ENCODE measurements at regions not wholly inside any gene's neighbourhood (a gene's known extent, or its start where the extent isn't known, plus 50 kb on each side); places are given as distances from the start of the nearest gene placed in this dataset.

GRCh38 chr9:22265534-22265933, 181.1 kb upstream of the DMRTA1 start:
- Histone ChIP-seq H3K27me3 (ENCODE audit: control insufficient read depth in 5 of 5, insufficient read depth in 4 of 5, low read length in 5 of 5) (peaks cover 0 to 2% (median 0%) of the 10 kb centered on the region in 5 donors), H3K9me3 (ENCODE audit: control insufficient read depth in 5 of 5, low read length in 5 of 5) (peaks cover 3 to 12% (median 7%) of the 10 kb centered on the region in 5 donors)

GRCh38 chr9:22274477-22274876, 172.1 kb upstream of the DMRTA1 start:
- no peaks in the 10 kb centered on the region for H3K36me3 ChIP-seq (ENCODE audit: control insufficient read depth in 5 of 5, insufficient read depth in 5 of 5, low read length in 5 of 5)
- no peak overlapping the region for H3K27ac ChIP-seq (ENCODE audit: low read depth, low read length)
- H3K9me3 ChIP-seq (ENCODE audit: control insufficient read depth in 5 of 5, low read length in 5 of 5): peaks cover 0 to 3% (median 0%) of the 10 kb centered on the region in 5 donors
- no peaks in the 10 kb centered on the region for H3K4me1 ChIP-seq (ENCODE audit: control insufficient read depth in 5 of 5, insufficient read depth in 5 of 5, low read length in 5 of 5)
- peaks cover 0 to under 1% (median 0%) of the 10 kb centered on the region in 5 donors for H3K27me3 ChIP-seq (ENCODE audit: control insufficient read depth in 5 of 5, insufficient read depth in 4 of 5, low read length in 5 of 5)
- no peak overlapping the region for H3K4me3 ChIP-seq (ENCODE audit: low read depth in 1 of 5, low read length in 5 of 5)
- H3K9ac ChIP-seq (ENCODE audit: low read length in 5 of 5): no peak overlapping the region

More at GRCh38 chr9:22265534-22265933, 181.1 kb upstream of the DMRTA1 start:
- H3K36me3 ChIP-seq (ENCODE audit: control insufficient read depth in 5 of 5, insufficient read depth in 5 of 5, low read length in 5 of 5): no peaks in the 10 kb centered on the region
- H3K4me3 ChIP-seq (ENCODE audit: low read depth in 1 of 5, low read length in 5 of 5): no peak overlapping the region
- H3K9ac ChIP-seq (ENCODE audit: low read length in 5 of 5): no peak overlapping the region
- H3K4me1 ChIP-seq (ENCODE audit: control insufficient read depth in 5 of 5, insufficient read depth in 5 of 5, low read length in 5 of 5): no peaks in the 10 kb centered on the region
- H3K27ac ChIP-seq (ENCODE audit: low read depth, low read length): no peak overlapping the region

GRCh38 chr9:22278426-22278825, 168.2 kb upstream of the DMRTA1 start:
- Histone ChIP-seq H3K36me3 (ENCODE audit: control insufficient read depth in 5 of 5, insufficient read depth in 5 of 5, low read length in 5 of 5) (no peaks in the 10 kb centered on the region), H3K27me3 (ENCODE audit: control insufficient read depth in 5 of 5, insufficient read depth in 4 of 5, low read length in 5 of 5) (no peaks in the 10 kb centered on the region), H3K4me1 (ENCODE audit: control insufficient read depth in 5 of 5, insufficient read depth in 5 of 5, low read length in 5 of 5) (no peaks in the 10 kb centered on the region), H3K4me3 (ENCODE audit: low read depth in 1 of 5, low read length in 5 of 5) (no peak overlapping the region), H3K27ac (ENCODE audit: low read depth, low read length) (no peak overlapping the region), H3K9me3 (ENCODE audit: control insufficient read depth in 5 of 5, low read length in 5 of 5) (peaks cover 0 to 2% (median 0%) of the 10 kb centered on the region in 5 donors), H3K9ac (ENCODE audit: low read length in 5 of 5) (no peak overlapping the region)

GRCh38 chr9:22279636-22280035, 167.0 kb upstream of the DMRTA1 start:
- H3K9ac ChIP-seq (ENCODE audit: low read length in 5 of 5): no peak overlapping the region
- H3K4me3 ChIP-seq (ENCODE audit: low read depth in 1 of 5, low read length in 5 of 5): no peak overlapping the region
- no peak overlapping the region for H3K27ac ChIP-seq (ENCODE audit: low read depth, low read length)
- no peaks in the 10 kb centered on the region for H3K27me3 ChIP-seq (ENCODE audit: control insufficient read depth in 5 of 5, insufficient read depth in 4 of 5, low read length in 5 of 5)
- no peaks in the 10 kb centered on the region for H3K9me3 ChIP-seq (ENCODE audit: control insufficient read depth in 5 of 5, low read length in 5 of 5)
- no peaks in the 10 kb centered on the region for H3K36me3 ChIP-seq (ENCODE audit: control insufficient read depth in 5 of 5, insufficient read depth in 5 of 5, low read length in 5 of 5)
- H3K4me1 ChIP-seq (ENCODE audit: control insufficient read depth in 5 of 5, insufficient read depth in 5 of 5, low read length in 5 of 5): no peaks in the 10 kb centered on the region

- H3K27ac ChIP-seq (ENCODE audit: low read depth, low read length): no peak overlapping the region
- H3K9me3 ChIP-seq (ENCODE audit: control insufficient read depth in 5 of 5, low read length in 5 of 5): no peaks in the 10 kb centered on the region
- H3K36me3 ChIP-seq (ENCODE audit: control insufficient read depth in 5 of 5, insufficient read depth in 5 of 5, low read length in 5 of 5): no peaks in the 10 kb centered on the region
- no peaks in the 10 kb centered on the region for H3K27me3 ChIP-seq (ENCODE audit: control insufficient read depth in 5 of 5, insufficient read depth in 4 of 5, low read length in 5 of 5)
- no peak overlapping the region for H3K9ac ChIP-seq (ENCODE audit: low read length in 5 of 5)
- no peaks in the 10 kb centered on the region for H3K4me1 ChIP-seq (ENCODE audit: control insufficient read depth in 5 of 5, insufficient read depth in 5 of 5, low read length in 5 of 5)
- no peak overlapping the region for H3K4me3 ChIP-seq (ENCODE audit: low read depth in 1 of 5, low read length in 5 of 5)
Observed at GRCh38 chr9:22285066-22285465, 161.6 kb upstream of the DMRTA1 start.

- Histone ChIP-seq H3K4me3 (ENCODE audit: low read depth in 1 of 5, low read length in 5 of 5) (no peak overlapping the region), H3K27me3 (ENCODE audit: control insufficient read depth in 5 of 5, insufficient read depth in 4 of 5, low read length in 5 of 5) (no peaks in the 10 kb centered on the region), H3K9ac (ENCODE audit: low read length in 5 of 5) (no peak overlapping the region), H3K4me1 (ENCODE audit: control insufficient read depth in 5 of 5, insufficient read depth in 5 of 5, low read length in 5 of 5) (no peaks in the 10 kb centered on the region), H3K9me3 (ENCODE audit: control insufficient read depth in 5 of 5, low read length in 5 of 5) (no peaks in the 10 kb centered on the region), H3K36me3 (ENCODE audit: control insufficient read depth in 5 of 5, insufficient read depth in 5 of 5, low read length in 5 of 5) (no peaks in the 10 kb centered on the region), H3K27ac (ENCODE audit: low read depth, low read length) (no peak overlapping the region)
Observed at GRCh38 chr9:22286661-22287060, 160.0 kb upstream of the DMRTA1 start.

- Histone ChIP-seq H3K4me1 (ENCODE audit: control insufficient read depth in 5 of 5, insufficient read depth in 5 of 5, low read length in 5 of 5) (no peaks in the 10 kb centered on the region), H3K4me3 (ENCODE audit: low read depth in 1 of 5, low read length in 5 of 5) (no peak overlapping the region), H3K9me3 (ENCODE audit: control insufficient read depth in 5 of 5, low read length in 5 of 5) (no peaks in the 10 kb centered on the region), H3K27ac (ENCODE audit: low read depth, low read length) (no peak overlapping the region), H3K36me3 (ENCODE audit: control insufficient read depth in 5 of 5, insufficient read depth in 5 of 5, low read length in 5 of 5) (no peaks in the 10 kb centered on the region), H3K27me3 (ENCODE audit: control insufficient read depth in 5 of 5, insufficient read depth in 4 of 5, low read length in 5 of 5) (no peaks in the 10 kb centered on the region), H3K9ac (ENCODE audit: low read length in 5 of 5) (no peak overlapping the region)
Observed at GRCh38 chr9:22288661-22289060, 158.0 kb upstream of the DMRTA1 start.

GRCh38 chr9:22307013-22307711, 139.5 kb upstream of the DMRTA1 start:
- Histone ChIP-seq H3K27me3 (ENCODE audit: control insufficient read depth in 5 of 5, insufficient read depth in 4 of 5, low read length in 5 of 5) (no peaks in the 10 kb centered on the region), H3K9me3 (ENCODE audit: control insufficient read depth in 5 of 5, low read length in 5 of 5) (no peaks in the 10 kb centered on the region), H3K36me3 (ENCODE audit: control insufficient read depth in 5 of 5, insufficient read depth in 5 of 5, low read length in 5 of 5) (no peaks in the 10 kb centered on the region), H3K9ac (ENCODE audit: low read length in 5 of 5) (no peak overlapping the region), H3K27ac (ENCODE audit: low read depth, low read length) (no peak overlapping the region), H3K4me3 (ENCODE audit: low read depth in 1 of 5, low read length in 5 of 5) (no peak overlapping the region), H3K4me1 (ENCODE audit: control insufficient read depth in 5 of 5, insufficient read depth in 5 of 5, low read length in 5 of 5) (peaks cover 0 to 4% (median 0%) of the 10 kb centered on the region in 5 donors)

- no peaks in the 10 kb centered on the region for H3K36me3 ChIP-seq (ENCODE audit: control insufficient read depth in 5 of 5, insufficient read depth in 5 of 5, low read length in 5 of 5)
- peaks cover 0 to 4% (median 0%) of the 10 kb centered on the region in 5 donors for H3K4me1 ChIP-seq (ENCODE audit: control insufficient read depth in 5 of 5, insufficient read depth in 5 of 5, low read length in 5 of 5)
- H3K9me3 ChIP-seq (ENCODE audit: control insufficient read depth in 5 of 5, low read length in 5 of 5): no peaks in the 10 kb centered on the region
- H3K9ac ChIP-seq (ENCODE audit: low read length in 5 of 5): no peak overlapping the region
- no peaks in the 10 kb centered on the region for H3K27me3 ChIP-seq (ENCODE audit: control insufficient read depth in 5 of 5, insufficient read depth in 4 of 5, low read length in 5 of 5)
- no peak overlapping the region for H3K4me3 ChIP-seq (ENCODE audit: low read depth in 1 of 5, low read length in 5 of 5)
- no peak overlapping the region for H3K27ac ChIP-seq (ENCODE audit: low read depth, low read length)
Observed at GRCh38 chr9:22308177-22308576, 138.4 kb upstream of the DMRTA1 start.

GRCh38 chr9:22316645-22317044, 130.0 kb upstream of the DMRTA1 start:
- Histone ChIP-seq H3K4me1 (ENCODE audit: control insufficient read depth in 5 of 5, insufficient read depth in 5 of 5, low read length in 5 of 5) (no peaks in the 10 kb centered on the region), H3K27me3 (ENCODE audit: control insufficient read depth in 5 of 5, insufficient read depth in 4 of 5, low read length in 5 of 5) (no peaks in the 10 kb centered on the region), H3K4me3 (ENCODE audit: low read depth in 1 of 5, low read length in 5 of 5) (no peak overlapping the region), H3K9ac (ENCODE audit: low read length in 5 of 5) (no peak overlapping the region), H3K36me3 (ENCODE audit: control insufficient read depth in 5 of 5, insufficient read depth in 5 of 5, low read length in 5 of 5) (no peaks in the 10 kb centered on the region), H3K27ac (ENCODE audit: low read depth, low read length) (no peak overlapping the region), H3K9me3 (ENCODE audit: control insufficient read depth in 5 of 5, low read length in 5 of 5) (peaks cover 0 to 7% (median 2%) of the 10 kb centered on the region in 5 donors)
